BLaER1 (cell line): ENCODE measurements at regions not wholly inside any gene's neighbourhood (a gene's known extent, or its start where the extent isn't known, plus 50 kb on each side); places are given as distances from the start of the nearest gene placed in this dataset.

Experiments used
- H3K27ac ChIP-seq: shearing (Covaris generic); formaldehyde crosslinking; 2 replicates; pipeline ENCODE4 v1.8.1; 2022
- H3K27me3 ChIP-seq: shearing (Covaris generic); formaldehyde crosslinking; 2 replicates; pipeline ENCODE4 v1.8.1; 2022
- H3K36me3 ChIP-seq: shearing (Covaris generic); formaldehyde crosslinking; 2 replicates; pipeline ENCODE4 v1.8.1; 2022
- H3K4me1 ChIP-seq: shearing (Covaris generic); formaldehyde crosslinking; 2 replicates; pipeline ENCODE4 v1.8.1; 2022
- H3K4me2 ChIP-seq: shearing (Covaris generic); formaldehyde crosslinking; 2 replicates; pipeline ENCODE4 v1.8.1; 2022
- H3K4me3 ChIP-seq: shearing (Covaris generic); formaldehyde crosslinking; 2 replicates; pipeline ENCODE4 v1.8.1; 2022
- H3K9ac ChIP-seq: shearing (Covaris generic); formaldehyde crosslinking; 2 replicates; pipeline ENCODE4 v1.8.1; 2022
- H3K9me3 ChIP-seq: shearing (Covaris generic); formaldehyde crosslinking; 2 replicates; pipeline ENCODE4 v1.8.1; 2022
- H4K20me1 ChIP-seq: shearing (Covaris generic); formaldehyde crosslinking; 2 replicates; pipeline ENCODE4 v1.8.1; 2022
- Cebpa-rat ChIP-seq: shearing (Covaris generic); IDR thresholded peaks from 2 replicates; pipeline ENCODE4 v1.8.1; 2022

GRCh38 chr6:164015088-164015484, 600.6 kb downstream of the QKI start:
- no peak overlapping the region for H3K9ac ChIP-seq
- H3K9me3 ChIP-seq = no peaks in the 10 kb centered on the region
- no peaks in the 10 kb centered on the region for H3K36me3 ChIP-seq
- no peak for TF ChIP-seq Cebpa-rat
- no peak overlapping the region for H3K4me3 ChIP-seq
- no peaks in the 10 kb centered on the region for H3K27me3 ChIP-seq
- H3K27ac ChIP-seq = no peak overlapping the region
- H4K20me1 ChIP-seq = no peaks in the 10 kb centered on the region
- H3K4me2 ChIP-seq = no peak overlapping the region
- H3K4me1 ChIP-seq = no peaks in the 10 kb centered on the region

GRCh38 chr6:164014346-164015087, 600.0 kb downstream of the QKI start:
- Histone ChIP-seq H3K27ac (no peak overlapping the region), H3K9me3 (no peaks in the 10 kb centered on the region), H3K4me3 (no peak overlapping the region), H3K36me3 (no peaks in the 10 kb centered on the region), H3K4me1 (no peaks in the 10 kb centered on the region), H3K9ac (no peak overlapping the region), H3K27me3 (no peaks in the 10 kb centered on the region), H3K4me2 (no peak overlapping the region), H4K20me1 (no peaks in the 10 kb centered on the region)
- no peak for TF ChIP-seq Cebpa-rat

- no peak for TF ChIP-seq Cebpa-rat
- H3K4me3 ChIP-seq = no peak overlapping the region
These were observed 599.1 kb downstream of the QKI start for GRCh38 chr6:164013480-164014208.

GRCh38 chr6:164011321-164011720, 596.8 kb downstream of the QKI start:
- no peak for TF ChIP-seq Cebpa-rat
- H3K27me3 ChIP-seq = no peaks in the 10 kb centered on the region

More at GRCh38 chr6:164013480-164014208, 599.1 kb downstream of the QKI start:
- H3K27ac ChIP-seq = no peak overlapping the region
- H3K4me1 ChIP-seq = no peaks in the 10 kb centered on the region
- no peak overlapping the region for H3K4me2 ChIP-seq
- no peaks in the 10 kb centered on the region for H3K36me3 ChIP-seq
- H3K9me3 ChIP-seq = no peaks in the 10 kb centered on the region
- no peaks in the 10 kb centered on the region for H3K27me3 ChIP-seq
- no peak overlapping the region for H3K9ac ChIP-seq
- H4K20me1 ChIP-seq = no peaks in the 10 kb centered on the region

GRCh38 chr6:164010441-164011103, 596.1 kb downstream of the QKI start:
- H4K20me1 ChIP-seq = no peaks in the 10 kb centered on the region
- no peaks in the 10 kb centered on the region for H3K4me1 ChIP-seq
- no peaks in the 10 kb centered on the region for H3K9me3 ChIP-seq
- no peak overlapping the region for H3K9ac ChIP-seq
- no peaks in the 10 kb centered on the region for H3K27me3 ChIP-seq
- H3K27ac ChIP-seq = no peak overlapping the region
- H3K4me3 ChIP-seq = no peak overlapping the region
- no peaks in the 10 kb centered on the region for H3K36me3 ChIP-seq
- TF ChIP-seq Cebpa-rat = no peak
- H3K4me2 ChIP-seq = no peak overlapping the region

More at GRCh38 chr6:164011321-164011720, 596.8 kb downstream of the QKI start:
- H3K27ac ChIP-seq = no peak overlapping the region
- H3K36me3 ChIP-seq = no peaks in the 10 kb centered on the region
- H3K4me3 ChIP-seq = no peak overlapping the region
- H4K20me1 ChIP-seq = no peaks in the 10 kb centered on the region
- H3K4me1 ChIP-seq = no peaks in the 10 kb centered on the region
- H3K4me2 ChIP-seq = no peak overlapping the region
- H3K9me3 ChIP-seq = no peaks in the 10 kb centered on the region
- no peak overlapping the region for H3K9ac ChIP-seq

GRCh38 chr6:164008902-164009301, 594.4 kb downstream of the QKI start:
- no peak overlapping the region for H3K27ac ChIP-seq
- no peak overlapping the region for H3K4me3 ChIP-seq
- no peaks in the 10 kb centered on the region for H3K4me1 ChIP-seq
- no peaks in the 10 kb centered on the region for H3K36me3 ChIP-seq
- no peaks in the 10 kb centered on the region for H3K27me3 ChIP-seq
- no peak for TF ChIP-seq Cebpa-rat
- H3K9ac ChIP-seq = no peak overlapping the region
- no peaks in the 10 kb centered on the region for H3K9me3 ChIP-seq
- H4K20me1 ChIP-seq = no peaks in the 10 kb centered on the region
- no peak overlapping the region for H3K4me2 ChIP-seq

GRCh38 chr6:164007881-164008280, 593.4 kb downstream of the QKI start:
- TF ChIP-seq Cebpa-rat = no peak
- Histone ChIP-seq H3K9ac (no peak overlapping the region), H3K4me3 (no peak overlapping the region), H3K4me2 (no peak overlapping the region), H3K9me3 (no peaks in the 10 kb centered on the region), H4K20me1 (no peaks in the 10 kb centered on the region), H3K4me1 (no peaks in the 10 kb centered on the region), H3K27me3 (no peaks in the 10 kb centered on the region), H3K36me3 (no peaks in the 10 kb centered on the region), H3K27ac (no peak overlapping the region)

GRCh38 chr6:164006459-164006858, 591.9 kb downstream of the QKI start:
- H3K27me3 ChIP-seq = no peaks in the 10 kb centered on the region
- H4K20me1 ChIP-seq = no peaks in the 10 kb centered on the region
- no peak overlapping the region for H3K4me2 ChIP-seq
- no peaks in the 10 kb centered on the region for H3K9me3 ChIP-seq
- H3K9ac ChIP-seq = no peak overlapping the region
- no peak for TF ChIP-seq Cebpa-rat
- H3K4me1 ChIP-seq = no peaks in the 10 kb centered on the region
- H3K36me3 ChIP-seq = no peaks in the 10 kb centered on the region
- H3K4me3 ChIP-seq = no peak overlapping the region
- H3K27ac ChIP-seq = no peak overlapping the region

- Histone ChIP-seq H3K4me2 (no peak overlapping the region), H3K36me3 (no peaks in the 10 kb centered on the region), H3K4me3 (no peak overlapping the region), H3K27me3 (no peaks in the 10 kb centered on the region), H4K20me1 (no peaks in the 10 kb centered on the region), H3K9ac (no peak overlapping the region), H3K27ac (no peak overlapping the region), H3K9me3 (no peaks in the 10 kb centered on the region), H3K4me1 (peaks cover 8% of the 10 kb centered on the region)
- no peak for TF ChIP-seq Cebpa-rat
These were observed 590.6 kb downstream of the QKI start for GRCh38 chr6:164005004-164005711.

- no peaks in the 10 kb centered on the region for H3K27me3 ChIP-seq
- H3K4me2 ChIP-seq = peak overlapping the region; percentile 49; the same call in 1 of the 2 replicates
- H3K9me3 ChIP-seq = no peaks in the 10 kb centered on the region
- no peak overlapping the region for H3K9ac ChIP-seq
- H3K36me3 ChIP-seq = no peaks in the 10 kb centered on the region
- no peak overlapping the region for H3K27ac ChIP-seq
- no peak overlapping the region for H3K4me3 ChIP-seq
- H4K20me1 ChIP-seq = no peaks in the 10 kb centered on the region
- TF ChIP-seq Cebpa-rat = no peak
- peaks cover 8% of the 10 kb centered on the region for H3K4me1 ChIP-seq
These were observed 585.8 kb downstream of the QKI start for GRCh38 chr6:164000276-164000675.
